Skin epidermis (tissue), 12 donors: ENCODE measurements at regions not wholly inside any gene's neighbourhood (a gene's known extent, or its start where the extent isn't known, plus 50 kb on each side); places are given as distances from the start of the nearest gene placed in this dataset.

Experiments
- H3K27ac ChIP-seq, 21 experiments: fragments of 200-600 bp; sonication (generic) in 11 of 21; one replicate each; pipeline ENCODE4 v1.5.0; 2020; ENCODE audit warnings: mild to moderate bottlenecking in 3 of 21, inconsistent platforms in 2 of 21, moderate library complexity in 2 of 21
- H3K4me3 ChIP-seq, 7 experiments: fragments of 200-600 bp; sonication (generic) in 2 of 7; one replicate each; pipeline ENCODE4 v1.5.0; 2020; ENCODE audit warnings: inconsistent platforms in 2 of 7, mild to moderate bottlenecking in 2 of 7, moderate library complexity in 1 of 7

GRCh38 chr7:106795084-106795876 is 69.8 kb upstream of the PIK3CG start:
- Histone ChIP-seq H3K27ac (no peak overlapping the region), H3K4me3 (no peak overlapping the region)

- Histone ChIP-seq H3K4me3 (no peak overlapping the region), H3K27ac (no peak overlapping the region)
Measured at GRCh38 chr7:106795877-106796231, 69.2 kb upstream of the PIK3CG start.

- Histone ChIP-seq H3K4me3 (no peak overlapping the region), H3K27ac (no peak overlapping the region)
Measured at GRCh38 chr7:106797937-106798336, 67.1 kb upstream of the PIK3CG start.

DNA sequence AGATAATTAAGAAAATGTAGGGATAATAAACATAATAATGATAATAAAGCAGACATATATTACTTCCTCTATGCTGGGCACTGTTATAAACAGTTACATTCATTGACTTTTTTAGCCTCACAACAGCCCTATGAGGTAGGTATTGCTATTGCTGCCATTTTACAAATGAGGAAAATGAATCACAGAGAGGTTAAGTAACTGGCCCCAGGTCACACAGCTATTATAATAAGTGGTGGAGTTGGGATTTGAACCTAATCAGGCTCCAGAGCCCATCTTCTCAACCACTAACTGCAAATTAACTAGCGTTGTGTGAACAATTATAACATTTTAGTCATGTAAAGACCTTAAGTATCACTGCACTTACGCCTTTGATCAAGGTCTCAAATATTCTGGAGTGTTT is 62.5 kb upstream of the PIK3CG start:
- no peak overlapping the region for H3K27ac ChIP-seq
- no peak overlapping the region for H3K4me3 ChIP-seq

DNA sequence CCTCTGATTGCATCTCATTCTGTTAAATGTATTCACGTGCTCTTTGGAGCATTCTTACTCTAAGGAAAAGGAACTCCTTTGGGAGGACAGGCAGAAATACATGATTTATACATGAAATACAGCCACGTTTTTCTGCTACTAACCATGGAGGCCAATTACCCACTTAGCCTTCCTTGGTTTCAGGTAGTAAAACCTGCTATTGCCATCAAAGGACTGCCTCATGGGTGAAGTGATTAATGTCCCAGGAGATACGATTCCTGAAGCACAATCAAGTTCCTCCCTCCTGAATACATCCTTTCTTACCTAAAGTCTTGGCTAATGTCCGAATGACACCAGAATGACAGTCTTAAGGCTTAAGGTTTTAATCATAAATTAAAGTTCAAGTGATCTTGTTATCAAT is 58.5 kb upstream of the PIK3CG start:
- no peak overlapping the region for H3K4me3 ChIP-seq
- H3K27ac ChIP-seq, result no peak overlapping the region

DNA sequence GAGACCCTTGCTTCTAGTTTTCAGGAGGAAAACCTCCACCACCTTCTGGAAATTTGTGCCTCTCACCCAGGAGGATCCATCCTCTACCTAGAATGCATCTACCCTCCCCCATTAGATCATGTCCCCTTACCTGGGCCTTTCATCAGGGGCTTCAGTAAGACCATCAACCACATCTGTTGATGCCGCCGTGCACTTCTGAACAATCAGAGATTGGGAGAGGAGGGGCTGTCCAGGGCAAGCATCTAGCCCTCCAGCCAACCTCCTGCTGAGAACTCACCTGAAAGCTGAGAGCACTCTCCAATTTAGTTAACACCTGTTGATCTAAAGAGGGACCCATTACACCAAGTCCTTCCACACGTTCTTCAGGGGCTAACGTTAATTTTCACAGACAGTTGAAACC is 57.6 kb upstream of the PIK3CG start:
- H3K4me3 ChIP-seq, result no peak overlapping the region
- H3K27ac ChIP-seq, result no peak overlapping the region

DNA sequence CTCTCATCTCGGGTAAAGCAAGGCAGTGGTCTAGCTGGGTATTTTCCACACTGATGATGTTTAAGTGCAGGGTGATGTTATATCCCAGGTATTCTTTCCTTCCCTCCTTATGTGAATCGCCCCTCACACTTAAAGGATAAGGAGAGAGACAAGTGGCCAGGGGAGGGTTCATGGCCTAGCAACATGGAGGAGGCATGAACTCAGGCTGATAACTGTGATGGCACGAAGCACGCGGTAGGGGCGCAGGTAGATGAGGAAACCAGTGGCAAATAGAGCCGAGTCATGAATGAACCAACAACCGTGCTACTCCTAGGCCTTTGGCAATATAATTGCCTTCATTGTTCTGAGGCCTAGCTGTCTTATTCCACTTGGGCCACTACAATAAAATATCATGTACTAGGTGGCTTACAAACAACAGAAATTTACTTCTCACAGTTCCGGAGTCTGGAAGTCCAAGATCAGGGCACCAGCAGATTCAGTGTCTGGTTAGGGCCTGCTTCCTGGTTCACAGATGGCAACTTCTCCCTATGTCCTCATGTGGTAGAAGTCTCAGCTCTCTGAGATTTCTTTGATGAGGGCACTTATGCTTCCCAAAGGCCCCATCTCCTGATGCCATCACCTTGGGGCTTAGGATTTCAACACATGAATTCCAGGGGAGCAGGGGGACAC is 56.0 kb upstream of the PIK3CG start:
- Histone ChIP-seq H3K27ac (no peak overlapping the region), H3K4me3 (no peak overlapping the region)

GRCh38 chr7:106811472-106811871 is 53.6 kb upstream of the PIK3CG start:
- H3K27ac ChIP-seq, result no peak overlapping the region
- no peak overlapping the region for H3K4me3 ChIP-seq

DNA sequence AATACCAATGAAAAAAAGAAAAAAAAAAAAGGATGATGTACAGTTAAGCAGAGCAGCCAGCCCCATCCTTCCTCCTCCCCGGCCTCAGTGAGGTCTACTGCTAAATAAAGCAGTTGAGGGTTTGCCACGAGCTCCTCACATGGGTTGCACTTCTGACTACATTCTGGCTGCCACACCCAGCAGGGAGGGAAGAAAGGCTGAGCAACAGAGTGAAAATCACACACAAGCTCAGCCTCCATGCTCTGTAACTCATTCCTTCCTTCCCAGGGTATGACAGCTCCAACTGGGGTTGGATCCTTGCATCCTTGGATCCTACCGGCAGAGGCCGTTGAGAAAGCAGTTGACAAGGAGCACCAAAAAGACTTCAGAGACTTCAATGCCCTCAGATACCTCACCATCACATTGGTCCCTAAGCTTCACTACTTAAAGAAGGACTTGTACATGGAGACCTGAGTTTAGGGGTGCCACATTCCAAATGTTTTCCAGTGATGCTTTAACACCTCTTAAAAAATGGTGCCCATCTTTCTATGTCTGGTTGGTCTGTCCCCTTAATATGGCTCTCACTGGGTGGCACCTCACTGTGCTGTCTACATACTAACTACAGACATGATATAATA is 52.9 kb upstream of the PIK3CG start:
- Histone ChIP-seq H3K27ac (no peak overlapping the region), H3K4me3 (no peak overlapping the region)

DNA sequence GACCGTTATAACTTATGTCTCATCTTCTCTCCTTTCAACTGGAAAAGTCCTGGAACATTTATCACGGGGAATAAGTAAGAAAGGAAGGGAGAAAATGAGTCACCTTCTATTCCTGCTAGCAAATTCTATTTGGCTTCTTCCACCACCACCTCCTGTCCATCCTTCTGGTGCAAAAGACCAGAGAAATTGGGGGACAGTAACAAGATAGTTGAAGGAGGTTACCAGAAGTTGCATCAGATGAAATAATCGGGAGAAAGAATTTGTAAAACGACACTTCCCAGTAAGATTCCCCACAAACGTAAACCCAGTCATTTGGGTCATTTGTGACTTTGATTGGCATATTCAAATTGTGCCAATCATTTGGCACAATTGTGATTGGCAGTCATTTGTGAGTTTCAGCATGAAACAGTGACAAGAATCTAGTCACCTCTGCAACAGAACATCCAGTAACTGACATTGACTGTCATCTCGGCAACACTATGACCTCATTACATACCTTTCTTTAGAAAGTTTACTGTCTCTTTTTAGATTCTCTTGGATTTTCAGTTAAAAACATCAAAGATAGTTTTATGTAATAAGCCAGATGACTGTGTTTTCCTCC is 51.3 kb upstream of the PIK3CG start:
- Histone ChIP-seq H3K27ac (no peak overlapping the region), H3K4me3 (no peak overlapping the region)

DNA sequence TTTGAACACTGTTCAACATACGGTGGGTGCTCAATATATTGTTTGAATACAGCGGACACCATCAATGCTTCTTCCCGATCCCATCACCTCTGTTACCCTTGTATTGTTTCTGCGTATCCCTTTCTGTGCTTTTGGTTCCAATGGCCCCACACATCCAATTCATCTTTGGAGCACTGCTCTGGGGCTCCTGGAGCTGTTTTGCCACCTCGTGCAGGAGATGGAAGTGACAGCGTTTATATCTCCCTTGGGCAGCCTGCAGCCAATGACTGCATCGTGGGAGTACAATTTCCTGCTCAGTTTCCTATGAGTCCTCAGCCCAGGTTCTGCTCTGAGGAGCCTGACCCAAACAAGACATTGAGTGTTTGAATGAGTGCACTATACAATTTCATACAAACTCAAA is 50.2 kb upstream of the PIK3CG start:
- Histone ChIP-seq H3K27ac (no peak overlapping the region), H3K4me3 (no peak overlapping the region)
